BLaER1 treated with 17β-estradiol and CSF1 and Interleukin-3, amounts not matched to agents 10 nM and 100 nM (cell line): ENCODE measurements at regions not wholly inside any gene's neighbourhood (a gene's known extent, or its start where the extent isn't known, plus 50 kb on each side); places are given as distances from the start of the nearest gene placed in this dataset.
A peak's percentile ranks its signal among the peaks of the same experiment; 100 is the strongest.
"Not testable (repeated sequence)": the region's sequence is repeated elsewhere in the genome, so short reads cannot be mapped to it uniquely, and the experiment has no call there.

ENCODE experiments used
- H3K27ac ChIP-seq, 11 experiments: shearing (Covaris generic); formaldehyde crosslinking; 2 replicates each; pipeline ENCODE4 v1.8.1; 2022
- H3K27me3 ChIP-seq, 11 experiments: shearing (Covaris generic); formaldehyde crosslinking; 2 replicates each; pipeline ENCODE4 v1.8.1; 2022
- H3K36me3 ChIP-seq, 11 experiments: shearing (Covaris generic); formaldehyde crosslinking; 2 replicates each; pipeline ENCODE4 v1.8.1; 2022
- H3K4me1 ChIP-seq, 10 experiments: shearing (Covaris generic); formaldehyde crosslinking; 2 replicates each; pipeline ENCODE4 v1.8.1; 2022
- H3K4me2 ChIP-seq, 11 experiments: shearing (Covaris generic); formaldehyde crosslinking; 2 replicates each; pipeline ENCODE4 v1.8.1; 2022
- H3K4me3 ChIP-seq, 10 experiments: shearing (Covaris generic); formaldehyde crosslinking; 2 replicates each; pipeline ENCODE4 v1.8.1; 2022
- H3K9ac ChIP-seq, 11 experiments: shearing (Covaris generic); formaldehyde crosslinking; 2 replicates each; pipeline ENCODE4 v1.8.1; 2022
- H3K9me3 ChIP-seq, 11 experiments: shearing (Covaris generic); formaldehyde crosslinking; replicated peaks in 1 of 11; 2 replicates each; pipeline ENCODE4 v1.8.1; 2022
- H4K20me1 ChIP-seq, 11 experiments: shearing (Covaris generic); formaldehyde crosslinking; 2 replicates each; pipeline ENCODE4 v1.8.1; 2022
- Cebpa-rat ChIP-seq, 11 experiments: shearing (Covaris generic); IDR thresholded peaks; 2 replicates each; pipeline ENCODE4 v1.8.1; 2022

- no peaks in the 10 kb centered on the region for H3K36me3 ChIP-seq
- H3K27me3 ChIP-seq = peaks cover 0 to 36% (median 0%) of the 10 kb centered on the region in 11 experiments; a peak in 4 of 22 replicates
- H3K9ac ChIP-seq = no peak overlapping the region
- no peak for TF ChIP-seq Cebpa-rat (IDR thresholded peaks at IDR 0.05)
- H3K4me2 ChIP-seq = peak overlapping the region; percentile 3 to 72 (median 39); a peak in 17 of 22 replicates
- no peaks in the 10 kb centered on the region for H4K20me1 ChIP-seq
- H3K9me3 ChIP-seq = peaks cover 0 to 13% (median 5%) of the 10 kb centered on the region in 11 experiments; a peak in 6 of 22 replicates
- no peak overlapping the region for H3K4me3 ChIP-seq
- H3K27ac ChIP-seq = no peak overlapping the region; a peak in 1 of 22 replicates
- H3K4me1 ChIP-seq = peaks cover 30 to 56% (median 43%) of the 10 kb centered on the region in 10 experiments
Observed at GRCh38 chr2:12009323-12009905, 263.0 kb downstream of the LPIN1 start.

GRCh38 chr2:12010059-12010458, 263.6 kb downstream of the LPIN1 start:
- no peak overlapping the region for H3K4me3 ChIP-seq
- H3K27ac ChIP-seq = no peak overlapping the region
- peaks cover 0 to 36% (median 0%) of the 10 kb centered on the region in 11 experiments; a peak in 4 of 22 replicates for H3K27me3 ChIP-seq
- no peak overlapping the region for H3K9ac ChIP-seq
- no peaks in the 10 kb centered on the region for H4K20me1 ChIP-seq
- TF ChIP-seq Cebpa-rat (IDR thresholded peaks at IDR 0.05) = no peak
- H3K4me2 ChIP-seq = peak overlapping the region in 6 of 11 experiments; percentile 39 to 72 (median 56); a peak in 10 of 22 replicates
- no peaks in the 10 kb centered on the region for H3K36me3 ChIP-seq
- peaks cover 0 to 12% (median 5%) of the 10 kb centered on the region in 11 experiments; a peak in 5 of 22 replicates for H3K9me3 ChIP-seq
- peaks cover 30 to 62% (median 43%) of the 10 kb centered on the region in 10 experiments for H3K4me1 ChIP-seq

- Histone ChIP-seq H3K36me3 (no peaks in the 10 kb centered on the region), H3K4me2 (no peak overlapping the region), H3K27me3 (peaks cover 0 to 36% (median 0%) of the 10 kb centered on the region in 11 experiments; a peak in 4 of 22 replicates), H3K9ac (no peak overlapping the region), H3K4me3 (no peak overlapping the region), H4K20me1 (no peaks in the 10 kb centered on the region), H3K27ac (no peak overlapping the region), H3K4me1 (peaks cover 24 to 62% (median 37%) of the 10 kb centered on the region in 10 experiments), H3K9me3 (peaks cover 0 to 12% (median 6%) of the 10 kb centered on the region in 11 experiments; a peak in 5 of 22 replicates)
- no peak for TF ChIP-seq Cebpa-rat (IDR thresholded peaks at IDR 0.05)
Observed at GRCh38 chr2:12010779-12011178, 264.3 kb downstream of the LPIN1 start.

GRCh38 chr2:12014088-12014960, 267.9 kb downstream of the LPIN1 start:
- H3K27ac ChIP-seq = peak overlapping the region in 5 of 11 experiments; percentile 51 to 67 (median 58); a peak in 8 of 22 replicates
- no peaks in the 10 kb centered on the region for H4K20me1 ChIP-seq
- no peak overlapping the region for H3K4me3 ChIP-seq
- peaks cover 4 to 53% (median 19%) of the 10 kb centered on the region in 10 experiments for H3K4me1 ChIP-seq
- H3K9me3 ChIP-seq = peaks cover 5 to 26% (median 13%) of the 10 kb centered on the region in 11 experiments; a peak in 21 of 22 replicates
- peak overlapping the region in 1 of 11 experiments; percentile 26; a peak in 4 of 22 replicates for H3K9ac ChIP-seq
- TF ChIP-seq Cebpa-rat (IDR thresholded peaks at IDR 0.05) = no peak
- peaks cover 0 to 30% (median 0%) of the 10 kb centered on the region in 11 experiments; a peak in 4 of 22 replicates for H3K27me3 ChIP-seq
- H3K4me2 ChIP-seq = peak overlapping the region in 5 of 11 experiments; percentile 57 to 78 (median 73); a peak in 10 of 22 replicates
- 0 out of 22 replicates have a peak, but pooled peaks cover 0 to under 1% (median 0%) of the 10 kb centered on the region in 11 experiments for H3K36me3 ChIP-seq

- Histone ChIP-seq H3K9me3 (peaks cover 37 to 59% (median 46%) of the 10 kb centered on the region in 11 experiments), H3K9ac (no peak overlapping the region), H3K4me2 (no peak overlapping the region), H3K27ac (no peak overlapping the region), H3K4me1 (peaks cover 0 to 40% (median 12%) of the 10 kb centered on the region in 10 experiments; a peak in 11 of 20 replicates), H3K27me3 (peaks cover 0 to 9% (median 0%) of the 10 kb centered on the region in 11 experiments; a peak in 1 of 22 replicates), H3K36me3 (peaks cover 0 to 15% (median 4%) of the 10 kb centered on the region in 11 experiments; a peak in 4 of 22 replicates), H3K4me3 (no peak overlapping the region), H4K20me1 (no peaks in the 10 kb centered on the region)
- no peak for TF ChIP-seq Cebpa-rat (IDR thresholded peaks at IDR 0.05)
Observed at GRCh38 chr2:12017499-12018157, 271.2 kb downstream of the LPIN1 start.

GRCh38 chr2:12018726-12019125, 272.3 kb downstream of the LPIN1 start:
- H3K4me2 ChIP-seq, H3K27me3 ChIP-seq, H3K27ac ChIP-seq, H3K9ac ChIP-seq, H4K20me1 ChIP-seq, H3K4me3 ChIP-seq: not testable (repeated sequence)
- Histone ChIP-seq H3K9me3 (peaks cover 47 to 69% (median 55%) of the 10 kb centered on the region in 11 experiments), H3K4me1 (peaks cover 0 to 30% (median 9%) of the 10 kb centered on the region in 10 experiments; a peak in 11 of 20 replicates), H3K36me3 (peaks cover 0 to 15% (median 4%) of the 10 kb centered on the region in 11 experiments; a peak in 4 of 22 replicates)

GRCh38 chr2:12020833-12021469, 274.5 kb downstream of the LPIN1 start:
- peak overlapping the region in 2 of 10 experiments; percentile 21 to 24; a peak in 1 of 20 replicates for H3K4me3 ChIP-seq
- no peak overlapping the region for H3K9ac ChIP-seq
- H3K4me2 ChIP-seq = no peak overlapping the region
- TF ChIP-seq Cebpa-rat (IDR thresholded peaks at IDR 0.05) = no peak
- no peaks in the 10 kb centered on the region for H4K20me1 ChIP-seq
- peaks cover 0 to 9% (median 0%) of the 10 kb centered on the region in 11 experiments; a peak in 1 of 22 replicates for H3K27me3 ChIP-seq
- H3K4me1 ChIP-seq = peaks cover 0 to 9% (median 0%) of the 10 kb centered on the region in 10 experiments; a peak in 4 of 20 replicates
- no peak overlapping the region for H3K27ac ChIP-seq
- peaks cover 0 to 15% (median 4%) of the 10 kb centered on the region in 11 experiments; a peak in 4 of 22 replicates for H3K36me3 ChIP-seq
- H3K9me3 ChIP-seq = peaks cover 45 to 67% (median 54%) of the 10 kb centered on the region in 11 experiments
